ENCODE measurements at regions not wholly inside any gene's neighbourhood (a gene's known extent, or its start where the extent isn't known, plus 50 kb on each side); places are given as distances from the start of the nearest gene placed in this dataset.

GRCh38 chr12:86799616-86800015 is 543.4 kb upstream of the MGAT4C start:
- H3K36me3 ChIP-seq (ENCODE audit: control insufficient read depth in 2 of 2, extremely low read depth in 1 of 2, insufficient read depth in 2 of 2, low read length in 2 of 2) = no peaks in the 10 kb centered on the region
- H2AFZ ChIP-seq (ENCODE audit: control insufficient read depth, low read length) = no peak overlapping the region
- no peaks in the 10 kb centered on the region for H4K20me1 ChIP-seq (ENCODE audit: control insufficient read depth, extremely low read depth, insufficient read depth, low read length)
- H3K4me1 ChIP-seq (ENCODE audit: control insufficient read depth, extremely low read depth, insufficient read depth, low read length) = no peaks in the 10 kb centered on the region
- H3K4me3 ChIP-seq (ENCODE audit: control insufficient read depth in 2 of 3, extremely low read depth in 1 of 3, insufficient read depth in 2 of 3, low read depth in 1 of 3, low read length in 3 of 3) = no peak overlapping the region
- TF ChIP-seq EZH2 (IDR thresholded peaks at IDR 0.05; ENCODE audit: low read length) = no peak
- no peak for TF ChIP-seq CTCF (optimal IDR thresholded peaks at IDR 0.05 in 1 of 3, IDR thresholded peaks at IDR 0.05 in 1 of 3, conservative IDR thresholded peaks at IDR 0.05 in 1 of 3; ENCODE audit: extremely low read depth in 1 of 3, insufficient read depth in 2 of 3, low read length in 3 of 3)
- dilution Hi-C loops (cut with MboI; ENCODE audit: extremely low pct_ligation_motif_present, low sequenced_read_pairs) = no loop called here
- no peak overlapping the region for H3K27ac ChIP-seq (ENCODE audit: control insufficient read depth, insufficient read depth, low read length)
- no peaks in the 10 kb centered on the region for H3K79me2 ChIP-seq (ENCODE audit: control insufficient read depth, insufficient read depth, low read length)
- H3K9me3 ChIP-seq (ENCODE audit: control insufficient read depth, low read depth, low read length) = no peaks in the 10 kb centered on the region
- DNase-seq (ENCODE audit: low read depth, low spot score) (no peak), FAIRE-seq (no peak)
- no peaks in the 10 kb centered on the region for H3K27me3 ChIP-seq (ENCODE audit: control insufficient read depth, extremely low read depth, insufficient read depth, low read length)
- no peak overlapping the region for H3K4me2 ChIP-seq (ENCODE audit: control insufficient read depth, extremely low read depth, insufficient read depth, low read depth, low read length)
- no peaks in the 10 kb centered on the region for H3K9me1 ChIP-seq (ENCODE audit: control insufficient read depth, extremely low read depth, insufficient read depth, low read length)
- no peak overlapping the region for H3K9ac ChIP-seq (ENCODE audit: control insufficient read depth, extremely low read depth, insufficient read depth, low read length)

- TF ChIP-seq EZH2 (IDR thresholded peaks at IDR 0.05; ENCODE audit: low read length) = no peak
- TF ChIP-seq CTCF (optimal IDR thresholded peaks at IDR 0.05 in 1 of 3, IDR thresholded peaks at IDR 0.05 in 1 of 3, conservative IDR thresholded peaks at IDR 0.05 in 1 of 3; ENCODE audit: extremely low read depth in 1 of 3, insufficient read depth in 2 of 3, low read length in 3 of 3) = no peak
- Histone ChIP-seq H3K4me3 (ENCODE audit: control insufficient read depth in 2 of 3, extremely low read depth in 1 of 3, insufficient read depth in 2 of 3, low read depth in 1 of 3, low read length in 3 of 3) (no peak overlapping the region), H3K9me3 (ENCODE audit: control insufficient read depth, low read depth, low read length) (no peaks in the 10 kb centered on the region), H3K4me2 (ENCODE audit: control insufficient read depth, extremely low read depth, insufficient read depth, low read depth, low read length) (no peak overlapping the region), H3K27ac (ENCODE audit: control insufficient read depth, insufficient read depth, low read length) (no peak overlapping the region), H3K27me3 (ENCODE audit: control insufficient read depth, extremely low read depth, insufficient read depth, low read length) (no peaks in the 10 kb centered on the region), H3K4me1 (ENCODE audit: control insufficient read depth, extremely low read depth, insufficient read depth, low read length) (no peaks in the 10 kb centered on the region), H4K20me1 (ENCODE audit: control insufficient read depth, extremely low read depth, insufficient read depth, low read length) (no peaks in the 10 kb centered on the region), H3K9ac (ENCODE audit: control insufficient read depth, extremely low read depth, insufficient read depth, low read length) (no peak overlapping the region), H3K36me3 (ENCODE audit: control insufficient read depth in 2 of 2, extremely low read depth in 1 of 2, insufficient read depth in 2 of 2, low read length in 2 of 2) (no peaks in the 10 kb centered on the region), H3K9me1 (ENCODE audit: control insufficient read depth, extremely low read depth, insufficient read depth, low read length) (no peaks in the 10 kb centered on the region), H2AFZ (ENCODE audit: control insufficient read depth, low read length) (no peak overlapping the region), H3K79me2 (ENCODE audit: control insufficient read depth, insufficient read depth, low read length) (no peaks in the 10 kb centered on the region)
- DNase-seq (ENCODE audit: low read depth, low spot score) = no peak
- dilution Hi-C loops (cut with MboI; ENCODE audit: extremely low pct_ligation_motif_present, low sequenced_read_pairs) = no loop called here
- no peak for FAIRE-seq
These were observed 540.4 kb upstream of the MGAT4C start for GRCh38 chr12:86796550-86796949.

Measured in keratinocyte (primary cell).